ENCODE measurements at regions not wholly inside any gene's neighbourhood (a gene's known extent, or its start where the extent isn't known, plus 50 kb on each side); places are given as distances from the start of the nearest gene placed in this dataset.
A peak's percentile ranks its signal among the peaks of the same experiment; 100 is the strongest.
"Not testable (repeated sequence)": the region's sequence is repeated elsewhere in the genome, so short reads cannot be mapped to it uniquely, and the experiment has no call there.

DNA sequence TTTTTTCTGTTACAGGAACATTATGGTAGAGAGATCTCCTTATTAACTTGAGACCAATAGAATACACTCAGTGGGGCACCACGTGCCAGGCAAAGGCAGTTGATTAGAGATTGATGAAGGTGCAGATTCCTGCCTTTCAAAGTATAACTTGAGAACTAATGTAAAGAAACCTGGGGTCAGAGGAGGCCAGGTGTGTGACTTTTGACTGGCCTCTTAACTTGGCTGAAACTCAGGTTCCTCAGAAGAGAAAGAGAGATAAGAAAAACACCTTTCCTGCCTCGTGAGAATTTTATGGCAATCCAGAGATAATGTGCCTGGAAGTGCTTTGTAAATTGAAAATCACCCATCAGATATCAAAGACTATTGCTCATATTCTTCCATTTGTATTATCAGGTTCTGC, 110.7 kb upstream of the GZMB start:
- DNase-seq (ENCODE audit: low read depth), result no peak

DNA sequence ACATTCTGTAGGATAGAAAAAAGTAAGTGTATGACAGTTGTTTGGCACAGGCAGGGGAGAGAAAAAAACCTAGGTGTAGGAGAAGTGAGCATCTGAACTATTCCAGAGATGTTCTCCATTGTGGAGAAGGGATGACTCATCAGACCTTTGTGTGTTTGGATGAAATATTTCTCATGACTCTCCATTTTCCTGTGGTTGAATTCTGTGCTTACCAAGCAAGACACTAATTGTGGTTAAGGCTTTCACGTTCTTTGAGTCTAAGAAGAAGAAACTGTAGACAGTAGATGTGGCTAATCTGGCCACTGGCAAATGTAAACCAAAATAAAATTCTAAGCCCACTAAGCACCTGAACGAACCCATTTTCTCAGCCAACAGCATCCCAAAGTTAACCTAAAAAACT, 107.9 kb upstream of the GZMB start:
- DNase-seq (ENCODE audit: low read depth), result no peak

DNA sequence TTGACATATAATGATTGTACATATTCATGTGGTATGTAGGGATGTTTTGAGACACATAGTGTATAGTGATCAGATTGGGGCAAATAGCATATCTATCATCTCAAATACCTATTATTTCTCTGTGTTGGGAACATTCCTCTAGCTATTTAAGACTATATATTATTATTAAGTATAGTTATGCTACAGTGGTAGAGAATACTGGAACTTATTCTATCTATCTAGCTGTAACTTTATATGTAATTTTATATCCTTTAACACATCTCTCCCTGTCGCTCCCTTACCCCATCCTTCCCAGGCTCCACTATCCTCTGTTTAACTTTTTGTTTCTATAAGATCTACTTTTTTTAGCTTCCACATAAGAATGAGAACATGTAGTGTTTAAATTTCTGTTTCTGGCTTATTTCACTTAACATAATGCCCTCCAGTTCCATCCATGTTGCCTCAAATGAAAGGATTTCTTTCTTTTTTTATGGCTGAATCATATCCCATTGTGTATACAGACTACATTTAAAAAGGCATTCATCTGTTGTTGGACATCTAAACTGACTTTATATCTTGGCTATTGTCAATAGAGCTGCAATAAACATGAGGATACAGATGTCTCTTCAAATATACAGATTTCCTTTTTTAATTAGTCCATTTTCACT, 102.1 kb upstream of the GZMB start:
- no peak for DNase-seq (ENCODE audit: low read depth)

DNA sequence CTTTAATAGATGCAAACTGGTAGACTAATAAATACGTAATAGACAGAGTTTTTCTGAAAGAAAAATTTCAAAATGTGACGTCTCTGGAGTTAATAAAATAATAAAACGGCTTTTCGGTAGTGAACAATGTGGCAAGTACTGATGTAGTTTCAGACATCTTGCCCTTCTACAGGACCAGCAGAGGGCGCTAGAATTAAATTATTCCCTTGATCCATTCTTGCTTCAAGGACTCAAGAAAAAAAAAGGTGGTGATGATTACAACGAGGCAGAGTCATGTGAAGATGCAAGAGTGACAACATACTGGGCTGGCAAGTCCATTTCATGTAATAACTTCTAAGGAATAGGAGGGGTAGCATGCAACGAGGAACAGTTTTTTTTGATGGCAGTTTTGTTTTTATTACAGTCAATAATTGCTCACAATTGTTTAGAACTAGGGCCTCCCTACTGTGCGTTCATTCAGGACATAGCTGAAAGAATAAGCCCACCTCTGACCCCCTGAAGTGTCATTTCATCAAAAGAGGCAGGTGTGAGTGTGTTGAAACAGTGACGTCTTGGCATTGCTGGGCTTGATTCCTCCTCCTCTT, 101.0 kb upstream of the GZMB start:
- DNase-seq (ENCODE audit: low read depth), result no peak

DNA sequence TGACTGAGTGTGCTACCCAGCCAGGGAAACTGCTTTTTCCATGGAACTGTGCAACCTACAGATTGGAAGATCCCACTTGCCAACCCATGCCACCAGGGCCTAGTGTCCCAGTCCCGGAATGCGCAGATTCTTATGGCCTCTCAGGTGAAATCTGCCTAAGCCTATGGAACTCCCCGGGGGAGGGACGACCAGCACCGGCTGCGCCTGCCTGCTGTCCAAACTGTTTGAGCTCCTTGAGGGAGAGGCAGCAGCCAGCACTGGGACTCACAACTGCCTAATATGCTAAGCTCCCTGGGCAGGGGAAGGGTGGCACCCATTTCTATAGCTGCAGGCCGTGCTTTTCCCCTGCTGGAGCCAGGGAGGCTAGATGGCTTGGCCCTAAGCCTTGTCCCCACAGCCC, 92.5 kb upstream of the GZMB start:
- DNase-seq (ENCODE audit: low read depth), result no peak

DNA sequence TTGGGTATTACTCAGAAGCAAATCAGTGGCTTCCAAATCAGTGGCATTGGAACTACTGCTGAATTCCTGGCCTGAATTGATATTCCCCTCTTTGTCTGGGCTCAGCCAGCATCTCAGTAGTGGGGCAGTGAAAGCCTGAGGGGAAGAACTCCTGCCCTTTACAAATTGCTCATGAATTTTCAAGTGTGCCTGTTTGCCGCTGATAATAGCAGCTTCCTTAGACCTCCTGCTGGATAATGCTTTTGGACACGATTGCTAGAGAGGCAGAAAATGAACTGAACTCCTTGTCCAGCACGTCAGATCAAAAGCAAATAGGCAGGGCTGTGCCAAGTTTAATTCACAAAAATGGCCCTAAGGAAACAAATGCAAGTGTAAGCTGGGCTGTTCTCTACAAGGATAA, 91.3 kb upstream of the GZMB start:
- no peak for DNase-seq (ENCODE audit: low read depth)

DNA sequence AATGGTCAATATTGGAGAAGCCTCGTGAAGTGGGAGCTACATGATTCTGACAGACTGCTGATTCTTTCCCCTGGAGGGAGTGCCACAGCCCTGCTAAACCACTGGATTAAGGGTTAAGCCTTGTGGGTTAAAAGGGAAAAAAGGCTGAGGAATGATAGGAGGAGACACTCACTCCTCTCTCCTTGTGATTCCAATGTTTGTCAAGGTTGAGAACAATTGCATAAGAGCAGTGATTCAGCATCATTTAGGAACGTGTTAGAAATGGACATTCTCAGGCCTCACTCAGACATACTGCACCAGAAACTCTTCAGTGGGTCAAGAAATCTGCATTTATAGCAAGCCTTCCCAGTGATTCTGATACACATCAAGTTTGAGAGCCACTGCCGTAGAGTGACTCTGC, 87.8 kb upstream of the GZMB start:
- no peak for DNase-seq (ENCODE audit: low read depth)

DNA sequence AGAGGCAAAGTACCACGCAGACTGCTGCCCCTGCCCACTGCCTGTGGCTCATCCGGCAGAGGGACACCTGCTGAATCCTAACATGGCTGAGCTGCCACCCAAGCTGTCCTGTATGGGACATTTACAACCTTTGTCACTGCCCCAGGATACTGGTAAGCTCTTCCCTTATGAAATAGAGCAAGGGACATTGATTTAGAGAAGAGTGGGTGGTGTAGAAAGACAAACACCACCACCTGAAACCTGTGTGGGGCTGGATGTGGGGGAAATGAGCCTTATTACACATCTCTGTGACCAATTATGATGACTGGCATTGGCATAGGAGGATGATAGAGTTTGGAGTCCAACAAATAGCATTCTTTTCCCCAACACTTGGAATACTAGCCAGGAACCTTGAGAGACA, 81.2 kb upstream of the GZMB start:
- no peak for DNase-seq (ENCODE audit: low read depth)

DNA sequence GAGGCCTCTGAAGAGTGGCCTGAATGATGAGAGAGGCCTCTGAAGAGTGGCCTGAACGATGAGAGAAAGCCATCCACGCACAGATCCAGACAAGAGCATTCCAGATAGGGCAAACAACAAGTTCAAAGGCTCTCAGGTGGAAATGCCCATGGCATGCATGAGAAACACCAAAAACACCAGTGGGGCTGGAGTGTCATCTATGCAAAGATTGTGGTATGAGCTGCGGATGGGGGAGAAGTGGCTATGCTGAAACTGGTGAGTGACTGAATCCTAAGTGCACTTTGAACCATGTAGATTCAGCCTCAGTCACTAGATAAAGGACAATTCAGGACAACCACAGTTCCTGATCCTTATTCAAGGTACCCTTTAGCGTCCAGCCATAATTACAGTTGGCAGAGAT, 79.4 kb upstream of the GZMB start:
- DNase-seq (ENCODE audit: low read depth), result no peak

DNA sequence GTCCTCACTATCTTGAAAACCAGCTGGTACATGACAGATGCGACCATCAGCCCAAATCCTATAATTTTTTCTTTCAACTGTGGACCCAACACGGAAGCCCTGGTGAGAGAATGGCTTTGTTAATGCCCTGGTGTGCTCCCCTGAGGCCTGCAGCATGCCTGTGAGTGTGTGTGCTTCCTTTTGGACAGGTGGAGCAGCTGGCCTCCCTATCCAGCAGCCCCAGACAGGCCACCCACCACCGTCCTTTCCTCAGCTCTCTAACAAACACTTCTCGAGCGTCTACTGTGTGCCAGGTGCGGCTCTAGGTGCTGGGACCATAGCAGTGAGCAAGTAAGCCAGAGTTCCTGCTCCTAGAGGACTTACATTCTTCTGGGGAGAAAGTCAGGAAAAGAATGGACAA, 78.9 kb upstream of the GZMB start:
- no peak for DNase-seq (ENCODE audit: low read depth)

DNA sequence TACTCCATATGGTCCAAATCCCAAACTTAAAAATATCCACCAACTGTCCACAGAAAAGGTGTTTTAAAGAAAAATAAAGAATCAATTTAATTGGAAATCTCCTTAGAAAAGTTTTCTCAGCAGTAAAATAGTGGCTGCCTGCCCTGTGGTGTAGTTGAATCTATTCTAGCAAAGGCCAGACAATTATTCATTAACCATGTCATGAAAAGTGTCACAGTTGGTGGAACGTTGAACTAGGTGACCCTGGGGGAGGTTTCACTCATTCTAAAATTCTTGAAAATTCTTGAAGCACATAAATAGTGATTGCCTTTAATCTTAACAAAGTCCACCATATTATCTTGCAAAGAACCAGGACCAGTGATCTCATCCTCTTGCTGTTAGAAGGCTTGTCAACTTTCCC, 78.4 kb upstream of the GZMB start:
- DNase-seq (ENCODE audit: low read depth), result no peak

DNA sequence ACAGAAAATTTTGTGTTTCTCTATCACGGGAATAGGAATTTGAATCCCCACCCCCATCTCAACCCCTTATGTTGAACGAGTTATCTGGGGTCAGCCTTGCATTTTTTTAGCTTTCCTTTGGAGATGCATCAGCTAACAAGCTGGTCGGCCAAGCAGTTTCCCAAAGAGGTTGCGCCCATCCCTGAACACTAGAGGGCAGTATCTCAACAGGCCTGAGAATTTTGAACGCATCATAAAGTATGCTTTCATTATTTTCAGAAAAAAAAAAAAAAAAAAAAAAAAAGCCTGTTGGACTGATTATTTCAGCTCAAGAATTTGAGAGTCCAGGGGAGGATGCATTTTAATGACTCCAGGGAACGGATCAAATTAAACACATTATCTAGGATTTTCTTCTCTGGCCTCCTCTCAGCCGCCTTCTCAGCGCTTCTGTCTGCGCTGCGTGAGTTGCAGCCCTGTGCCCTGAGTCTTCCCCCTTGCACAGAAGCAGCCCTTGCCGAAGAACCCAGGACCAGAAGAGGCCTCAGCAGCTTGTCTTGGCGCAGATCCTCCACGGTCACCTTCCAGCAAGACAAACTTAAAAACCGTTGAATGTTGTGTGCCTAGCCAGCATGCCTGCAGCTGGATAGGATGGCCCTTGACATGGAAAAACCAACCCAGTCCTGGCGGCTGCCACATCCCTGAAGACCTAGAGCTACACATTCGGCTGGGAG, 76.6 kb upstream of the GZMB start:
- peak; percentile 32 for DNase-seq (ENCODE audit: low read depth)

DNA sequence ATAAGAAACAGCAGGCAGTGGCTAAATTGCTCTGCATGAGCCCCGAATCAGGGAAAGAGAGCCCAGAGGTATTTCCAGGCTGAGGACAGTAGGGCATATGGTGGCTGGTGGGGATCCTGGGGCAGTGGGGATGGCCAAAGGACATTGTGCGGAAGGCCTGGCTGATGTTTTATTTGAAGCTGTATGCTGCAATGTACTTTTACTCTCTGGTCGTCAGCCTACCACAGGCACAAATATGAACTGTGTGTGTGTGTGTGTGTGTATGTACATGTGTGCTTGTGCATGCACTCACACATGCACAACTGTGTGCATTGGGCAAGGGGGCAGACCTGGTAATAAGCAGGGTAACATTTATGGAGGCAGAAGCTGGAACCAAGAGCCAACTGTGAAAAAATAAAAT, 74.7 kb upstream of the GZMB start:
- DNase-seq (ENCODE audit: low read depth), result no peak

DNA sequence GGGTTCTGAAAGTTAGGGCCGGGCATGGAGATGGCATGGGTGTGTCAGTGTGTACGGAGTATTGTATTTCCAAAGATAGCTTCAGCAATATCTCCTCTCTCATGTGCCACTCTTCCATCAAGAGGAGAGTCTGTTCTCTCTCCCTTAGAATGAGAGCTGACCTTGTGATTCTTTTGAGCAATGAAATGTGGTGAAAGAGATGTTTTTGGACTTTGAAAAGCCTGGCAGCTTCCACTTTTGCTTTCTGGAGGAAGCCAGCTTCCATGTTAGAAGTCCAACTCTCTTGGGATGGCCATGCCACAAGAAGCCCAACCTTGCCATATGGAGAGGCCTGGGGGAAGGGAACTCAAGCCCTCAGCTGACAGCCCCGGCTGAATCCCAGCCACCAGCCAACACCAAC, 72.4 kb upstream of the GZMB start:
- no peak for DNase-seq (ENCODE audit: low read depth)

DNA sequence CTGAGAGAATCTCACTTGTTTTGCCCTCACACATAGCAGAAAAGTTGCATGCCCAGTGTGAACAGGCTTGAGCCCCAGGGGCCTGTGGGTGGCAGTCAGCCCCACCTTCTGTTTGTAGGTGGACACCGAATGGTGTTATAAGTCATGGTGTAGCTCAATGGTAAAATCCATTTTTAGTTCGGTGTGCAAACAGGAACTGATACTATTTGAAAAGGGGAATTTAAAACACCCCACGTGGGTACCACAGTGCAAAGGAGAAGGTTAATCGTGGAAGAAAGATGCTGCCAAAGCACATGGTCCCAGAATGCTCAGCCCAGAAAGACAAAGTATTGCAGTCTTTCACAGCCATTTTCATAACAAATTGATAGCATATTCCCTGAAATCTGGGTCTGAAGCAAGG, 71.8 kb upstream of the GZMB start:
- no peak for DNase-seq (ENCODE audit: low read depth)

DNA sequence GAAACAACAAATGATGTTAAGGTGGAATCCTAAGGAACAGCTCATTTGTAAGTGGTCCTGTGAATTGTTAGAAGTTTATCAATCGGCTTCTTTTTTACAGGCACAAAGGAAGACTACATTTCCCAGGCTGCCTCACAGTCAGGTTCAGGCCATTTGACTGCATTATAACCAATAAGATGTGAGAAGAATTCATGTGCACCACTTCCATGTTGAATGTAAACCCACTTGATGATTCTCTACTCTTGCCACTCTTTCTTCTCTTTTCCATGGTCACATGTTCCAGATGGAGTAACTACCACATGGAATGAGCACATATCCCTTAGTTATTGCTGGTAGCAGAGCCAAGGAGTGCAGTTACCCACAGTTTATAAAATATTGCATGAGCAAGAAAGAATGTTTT, 67.1 kb upstream of the GZMB start:
- DNase-seq (ENCODE audit: low read depth), result no peak

DNA sequence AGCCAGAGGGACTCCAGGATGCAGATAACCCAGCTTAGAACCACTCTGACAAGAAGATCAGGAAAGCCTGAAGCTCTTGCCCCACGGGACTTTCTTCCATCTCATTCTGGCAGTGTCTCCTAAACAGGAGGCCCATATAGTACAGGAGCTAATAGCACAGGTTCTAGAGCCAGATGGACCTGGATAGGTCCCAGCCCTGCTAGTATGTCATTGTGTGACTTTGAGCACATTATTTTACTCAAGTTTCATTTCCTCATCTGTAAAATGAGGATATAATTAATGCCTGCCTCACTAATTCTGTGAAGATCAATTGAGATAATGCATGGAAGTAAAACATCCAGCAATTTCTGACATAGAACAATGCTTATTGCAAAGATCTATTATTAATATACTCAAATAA, 66.5 kb upstream of the GZMB start:
- DNase-seq (ENCODE audit: low read depth), result no peak

DNA sequence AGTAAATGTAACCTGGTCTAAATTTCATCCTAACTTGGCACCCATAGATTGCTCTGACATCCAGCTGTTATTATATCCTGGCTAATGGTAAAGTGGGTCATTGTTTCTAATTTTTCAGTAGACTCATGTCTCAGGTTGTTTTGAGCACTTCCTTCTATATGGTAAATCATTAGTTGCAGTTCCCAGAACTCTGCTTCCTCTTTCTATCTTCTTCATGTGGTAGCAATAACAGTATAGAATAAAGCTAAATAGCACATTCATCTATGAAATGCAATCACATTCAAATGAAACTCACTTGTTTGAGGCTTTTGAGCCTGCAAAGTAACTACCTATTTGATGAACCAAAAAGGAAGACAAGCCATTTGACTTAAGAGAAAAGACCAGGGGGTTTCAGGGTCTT, 65.1 kb upstream of the GZMB start:
- no peak for DNase-seq (ENCODE audit: low read depth)

DNA sequence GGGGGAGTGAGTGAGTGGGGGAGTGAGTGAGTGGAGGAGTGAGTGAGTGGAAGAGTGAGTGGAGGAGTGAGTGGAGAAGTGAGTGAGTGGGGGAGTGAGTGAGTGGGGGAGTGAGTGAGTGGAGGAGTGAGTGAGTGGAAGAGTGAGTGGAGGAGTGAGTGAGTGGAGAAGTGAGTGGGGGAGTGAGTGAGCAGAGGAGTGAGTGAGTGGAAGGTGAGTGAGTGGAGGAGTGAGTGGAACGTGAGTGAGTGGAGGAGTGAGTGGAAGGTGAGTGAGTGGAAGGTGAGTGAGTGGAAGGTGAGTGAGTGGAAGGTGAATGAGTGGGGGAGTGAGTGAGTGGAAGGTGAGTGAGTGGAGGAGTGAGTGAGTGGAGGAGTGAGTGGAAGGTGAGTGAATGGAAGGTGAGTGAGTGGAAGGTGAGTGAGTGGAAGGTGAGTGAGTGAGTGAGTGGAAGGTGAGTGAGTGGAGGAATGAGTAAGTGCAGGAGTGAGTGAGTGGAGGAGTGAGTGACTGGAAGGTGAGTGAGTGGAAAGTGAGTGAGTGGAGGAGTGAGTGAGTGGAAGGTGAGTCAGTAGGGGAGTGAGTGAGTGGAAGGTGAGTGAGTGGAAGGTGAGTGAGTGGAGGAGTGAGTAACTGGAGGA, 62.4 kb upstream of the GZMB start:
- not testable (repeated sequence) for DNase-seq (ENCODE audit: low read depth)

DNA sequence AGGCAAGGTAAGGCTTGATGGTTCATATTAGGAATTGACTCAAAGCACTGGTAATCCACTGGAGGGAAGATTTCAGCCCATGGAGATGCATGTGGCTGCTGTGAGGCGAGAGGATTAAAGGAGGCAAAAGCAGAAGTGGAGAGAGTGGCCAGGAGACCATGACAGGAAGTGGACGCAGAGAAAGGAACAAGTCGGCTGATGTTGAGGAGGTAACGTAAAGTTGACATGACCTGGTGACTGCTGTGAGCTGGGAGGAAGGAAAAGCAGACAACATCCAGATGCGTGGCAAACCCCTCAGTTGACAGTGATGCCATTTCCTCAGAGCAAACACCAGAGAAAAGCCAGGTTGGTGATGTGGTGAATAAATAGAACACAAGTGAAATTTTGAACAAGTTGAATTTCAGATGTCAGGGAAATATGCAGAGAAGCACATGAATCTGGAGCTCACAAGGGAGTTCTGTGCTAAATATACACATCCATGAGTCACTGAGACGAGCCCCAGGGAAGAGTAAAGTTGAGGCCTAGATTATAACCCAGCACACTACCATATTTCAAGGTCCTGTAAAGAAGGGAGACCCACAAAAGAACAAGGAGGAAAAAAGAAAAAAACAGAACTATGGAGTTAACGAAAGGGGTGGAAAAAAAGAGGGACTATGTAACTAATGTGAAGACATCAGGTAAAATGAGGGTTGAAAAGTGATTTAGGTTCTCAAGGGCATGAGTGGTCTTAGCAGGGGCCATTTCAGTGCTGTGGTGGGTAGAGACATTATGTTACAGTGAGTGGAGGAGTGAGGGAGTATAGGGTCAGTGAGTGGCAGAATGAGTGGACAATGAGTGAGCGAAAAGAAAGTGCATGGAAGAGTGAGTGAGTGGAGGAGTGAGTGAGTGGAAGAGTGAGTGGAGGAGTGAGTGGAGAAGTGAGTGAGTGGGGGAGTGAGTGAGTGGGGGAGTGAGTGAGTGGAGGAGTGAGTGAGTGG, 61.6 kb upstream of the GZMB start:
- no peak for DNase-seq (ENCODE audit: low read depth)

DNA sequence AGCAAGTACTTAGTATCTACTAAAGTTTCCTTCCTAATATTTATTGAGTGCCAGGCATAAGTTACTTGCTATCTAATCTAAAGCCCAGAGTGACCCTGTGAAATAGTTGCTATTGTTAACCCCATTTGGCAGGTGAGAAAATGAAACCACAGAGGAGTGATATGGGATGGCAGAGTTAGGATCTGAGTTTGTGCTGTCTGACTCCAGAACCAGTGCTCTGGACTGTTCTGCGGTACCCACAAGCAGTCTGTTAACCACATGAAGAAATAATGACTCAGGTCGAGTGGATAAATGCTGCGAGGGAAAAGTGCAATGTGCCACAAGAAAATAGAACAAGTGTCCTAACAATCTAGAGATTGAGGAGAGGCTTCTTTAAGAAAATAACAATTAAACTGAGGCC, 60.7 kb upstream of the GZMB start:
- no peak for DNase-seq (ENCODE audit: low read depth)

DNA sequence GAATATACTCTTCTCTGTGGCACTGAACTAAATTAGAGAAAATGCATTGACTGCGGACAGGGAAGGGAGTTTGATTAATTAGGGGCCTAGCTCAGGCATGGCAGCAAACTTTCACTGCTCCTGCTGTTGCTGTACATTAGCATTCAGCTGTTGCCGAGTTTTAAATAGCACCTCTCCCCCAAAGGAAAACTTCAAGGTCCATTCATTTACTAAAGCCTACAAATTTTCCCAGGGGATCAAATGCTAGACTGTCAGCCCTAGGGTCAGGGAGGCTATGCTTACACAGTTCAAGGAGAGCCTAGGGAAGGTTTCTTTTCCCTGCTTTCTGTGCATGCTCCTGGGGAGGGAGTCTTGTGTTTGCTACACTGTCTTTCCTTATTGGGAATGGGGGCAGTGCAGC, 60.0 kb upstream of the GZMB start:
- DNase-seq (ENCODE audit: low read depth), result no peak
